SIG-M5 (cell line): ENCODE measurements at regions not wholly inside any gene's neighbourhood (a gene's known extent, or its start where the extent isn't known, plus 50 kb on each side); places are given as distances from the start of the nearest gene placed in this dataset.

ENCODE experiments used
- DNase-seq: peaks from one replicate; lab custom pipeline; 2025; lab: John Stamatoyannopoulos, UW

- no peak for DNase-seq
These were observed 196.3 kb upstream of the SEMA3A start for GRCh38 chr7:84390845-84391244.

DNA sequence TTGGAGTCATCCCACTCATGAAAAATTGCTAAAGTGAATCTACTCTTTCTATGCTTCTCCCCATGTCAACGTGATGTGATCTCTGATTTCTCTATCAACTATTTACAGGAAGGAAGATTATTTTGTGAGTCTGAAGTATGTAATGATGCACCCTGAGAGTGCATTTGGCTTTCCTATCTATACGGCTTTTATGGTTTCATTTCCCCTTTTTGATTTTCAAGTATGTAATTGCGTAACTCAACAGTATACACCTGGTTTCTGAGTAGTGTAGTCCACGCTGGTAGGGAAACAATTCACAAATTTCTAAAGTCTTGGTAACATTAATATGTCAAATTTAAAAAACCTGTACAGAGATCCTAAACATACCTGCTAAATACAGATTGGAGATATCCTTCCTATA is 194.7 kb upstream of the SEMA3A start:
- DNase-seq: no peak

GRCh38 chr7:84387595-84387994 is 193.0 kb upstream of the SEMA3A start:
- no peak for DNase-seq

DNA sequence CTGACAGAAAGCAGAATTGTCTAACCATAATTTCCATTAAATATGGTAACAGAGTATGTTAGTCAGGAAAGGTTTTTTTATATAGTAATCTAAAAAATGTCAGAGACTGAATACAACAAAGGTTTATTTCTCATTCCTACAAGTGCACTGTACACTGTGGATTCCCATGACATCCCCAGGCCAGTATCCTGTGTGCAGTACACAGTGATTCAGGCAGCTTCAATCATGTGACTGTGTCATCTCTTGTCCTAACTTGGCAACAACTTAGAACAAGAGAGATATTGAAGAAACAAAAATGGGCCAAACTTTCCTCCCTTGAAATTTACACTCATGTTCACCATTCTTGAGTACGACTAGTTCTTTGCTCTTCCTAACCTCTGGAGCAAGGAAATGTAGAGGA is 189.8 kb upstream of the SEMA3A start:
- no peak for DNase-seq

- DNase-seq: no peak
These were observed 184.9 kb upstream of the SEMA3A start for GRCh38 chr7:84379446-84379845.

GRCh38 chr7:84372712-84373111 is 178.1 kb upstream of the SEMA3A start:
- no peak for DNase-seq

GRCh38 chr7:84372155-84372621 is 177.6 kb upstream of the SEMA3A start:
- DNase-seq: no peak

DNA sequence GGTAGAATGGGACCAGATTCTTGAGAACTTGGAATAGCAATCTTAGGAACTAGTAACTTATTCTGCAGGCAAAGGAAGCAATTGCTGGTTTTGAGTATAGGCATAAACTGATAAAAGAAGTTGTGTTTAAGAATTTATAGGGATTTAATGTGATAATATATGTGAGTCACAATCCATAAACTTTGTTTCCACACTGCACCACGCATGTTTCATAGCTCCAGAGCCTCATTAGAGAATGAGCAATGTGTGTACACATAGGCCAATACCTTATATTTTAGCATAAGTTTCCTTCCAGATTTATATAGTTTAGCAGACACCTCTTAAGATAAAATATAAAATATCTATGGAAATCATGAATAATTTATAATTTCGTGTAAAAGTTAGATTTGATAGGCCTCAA is 175.5 kb upstream of the SEMA3A start:
- no peak for DNase-seq

DNA sequence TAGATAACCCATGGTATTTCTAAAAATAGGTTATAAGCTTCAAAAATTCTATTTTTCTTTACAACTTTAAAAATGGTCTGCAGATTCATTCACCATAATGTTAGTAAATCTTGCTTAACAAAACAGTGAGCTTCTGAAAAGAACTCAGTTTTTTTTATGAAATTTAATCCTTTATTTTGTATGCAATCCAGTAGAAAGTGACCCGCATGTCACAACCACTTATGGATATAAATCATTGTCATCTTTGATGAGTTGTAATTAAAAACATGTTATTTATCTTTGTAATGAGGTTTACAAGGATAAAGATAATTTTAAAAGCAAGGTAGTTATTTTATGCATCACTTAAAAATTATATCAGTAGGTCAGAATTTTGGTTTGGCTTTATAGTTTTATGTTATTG is 173.5 kb upstream of the SEMA3A start:
- DNase-seq: no peak

DNA sequence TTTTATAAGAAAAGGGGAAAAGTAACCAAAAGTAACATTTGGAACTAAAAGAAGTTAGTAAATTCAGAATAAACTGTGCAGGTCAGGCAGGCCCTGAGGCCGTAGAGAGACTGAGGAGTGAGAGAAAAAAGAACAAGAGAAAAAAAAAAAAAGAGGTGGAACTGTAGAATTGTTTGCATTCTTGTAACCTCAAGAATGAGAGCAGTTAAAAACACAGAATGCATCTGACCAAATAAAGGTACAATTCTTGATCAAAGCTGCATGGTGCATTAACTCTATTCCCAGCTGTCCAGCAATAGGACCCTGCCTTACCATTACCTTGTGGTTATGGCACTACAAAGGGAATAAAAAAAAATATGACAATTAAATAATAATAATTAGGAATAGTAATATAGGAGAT is 170.1 kb upstream of the SEMA3A start:
- no peak for DNase-seq

DNA sequence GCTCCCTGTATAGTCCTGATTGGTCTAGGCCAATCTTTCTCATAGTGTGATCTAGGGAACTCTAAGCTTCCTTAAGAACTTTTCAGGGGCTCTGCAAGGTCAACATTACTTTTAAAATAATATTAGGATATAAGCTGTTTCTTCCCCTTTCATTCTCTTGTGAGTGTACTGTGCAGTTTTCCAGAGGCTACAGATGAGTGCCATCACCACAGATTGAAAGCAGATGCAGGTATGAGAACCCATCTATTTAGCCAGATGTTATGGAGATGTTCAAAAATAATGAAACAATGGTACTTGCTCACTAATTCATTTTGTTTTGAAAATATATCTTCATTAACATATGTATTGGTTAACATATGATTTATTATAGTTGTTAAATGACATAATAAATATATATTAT is 169.2 kb upstream of the SEMA3A start:
- no peak for DNase-seq

DNA sequence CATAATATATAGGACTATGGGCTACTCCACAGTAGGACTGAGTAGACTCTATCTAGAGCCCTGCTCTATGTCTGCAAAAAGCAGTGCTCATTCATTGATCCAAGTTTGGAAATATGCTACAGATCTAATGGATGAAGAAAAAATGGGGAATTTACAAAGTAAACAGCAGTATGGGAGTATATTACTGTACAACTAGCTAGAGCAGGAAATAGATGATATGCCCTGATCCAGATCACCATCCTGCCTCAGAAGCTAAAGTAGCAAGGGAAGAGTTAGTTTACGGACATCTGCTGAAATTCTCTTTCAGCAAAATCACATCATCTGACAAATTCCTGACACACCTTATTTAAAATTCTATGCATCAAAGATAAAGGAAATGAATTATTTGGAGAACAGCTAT is 168.2 kb upstream of the SEMA3A start:
- DNase-seq: no peak

- DNase-seq: no peak
These were observed 167.8 kb upstream of the SEMA3A start for GRCh38 chr7:84362360-84362759.

GRCh38 chr7:84354866-84355265 is 160.3 kb upstream of the SEMA3A start:
- no peak for DNase-seq

DNA sequence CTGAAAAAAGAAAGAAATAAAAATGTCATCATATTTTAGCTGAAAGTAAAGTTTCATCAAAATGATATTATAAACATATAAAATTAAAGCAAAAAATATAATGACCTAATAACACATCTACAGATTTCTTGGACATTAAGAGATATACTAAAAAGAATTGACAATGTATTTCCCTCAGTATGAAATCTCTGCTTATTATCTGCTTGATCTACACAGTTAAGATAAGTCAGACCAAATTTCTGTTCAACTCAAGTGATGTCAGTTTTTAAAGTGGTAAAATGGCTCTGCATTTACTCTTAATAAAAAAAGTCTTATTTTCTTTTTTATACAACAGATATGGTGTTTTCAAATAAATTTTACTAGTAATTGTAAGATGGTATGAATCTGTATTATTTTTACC is 159.4 kb upstream of the SEMA3A start:
- no peak for DNase-seq

- no peak for DNase-seq
These were observed 144.7 kb upstream of the SEMA3A start for GRCh38 chr7:84339306-84339705.

- no peak for DNase-seq
These were observed 142.8 kb upstream of the SEMA3A start for GRCh38 chr7:84337429-84337828.

DNA sequence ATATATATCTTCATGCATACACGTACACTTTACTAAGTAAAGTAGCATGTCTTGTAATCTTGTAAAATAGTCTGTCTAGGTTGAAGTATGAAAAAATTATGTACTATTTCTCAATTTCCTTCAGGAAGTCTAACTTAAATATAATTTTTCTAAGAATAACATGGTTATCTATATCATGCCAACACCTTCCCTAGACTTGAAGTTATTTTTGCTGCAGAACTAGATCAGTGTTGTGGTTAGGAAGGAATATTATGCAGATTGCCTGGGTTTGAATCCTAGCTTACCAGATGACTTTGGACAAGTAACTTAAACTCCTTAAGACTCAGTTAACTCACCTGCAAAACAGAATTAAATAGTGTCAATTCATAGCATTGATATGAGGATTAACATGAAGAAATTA is 142.2 kb upstream of the SEMA3A start:
- DNase-seq: no peak

DNA sequence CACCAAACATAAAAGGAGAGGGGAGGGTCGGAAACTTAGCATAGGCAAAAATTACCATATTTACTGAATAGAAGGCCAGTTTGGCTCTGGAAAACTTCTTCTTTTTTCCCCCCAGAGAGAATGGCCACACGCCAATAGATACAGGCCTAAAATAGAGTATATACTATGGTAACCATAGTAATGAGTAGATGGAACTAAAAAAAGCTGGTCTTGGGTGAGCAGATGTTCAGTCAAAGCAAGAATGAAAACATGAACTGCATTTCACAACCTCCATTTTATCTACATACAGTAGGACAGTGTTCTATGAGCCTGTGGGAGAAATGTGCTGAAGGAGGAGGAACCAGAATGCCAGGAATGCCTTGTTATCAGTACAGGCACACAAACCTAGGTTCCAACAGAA is 141.7 kb upstream of the SEMA3A start:
- DNase-seq: peak; percentile 68

GRCh38 chr7:84331616-84332015 is 137.0 kb upstream of the SEMA3A start:
- no peak for DNase-seq

- DNase-seq: no peak
These were observed 134.0 kb upstream of the SEMA3A start for GRCh38 chr7:84328571-84328970.

- DNase-seq: no peak
These were observed 129.6 kb upstream of the SEMA3A start for GRCh38 chr7:84324136-84324630.

GRCh38 chr7:84317536-84317935 is 122.9 kb upstream of the SEMA3A start:
- no peak for DNase-seq

- DNase-seq: no peak
These were observed 119.7 kb upstream of the SEMA3A start for GRCh38 chr7:84314263-84314662.

DNA sequence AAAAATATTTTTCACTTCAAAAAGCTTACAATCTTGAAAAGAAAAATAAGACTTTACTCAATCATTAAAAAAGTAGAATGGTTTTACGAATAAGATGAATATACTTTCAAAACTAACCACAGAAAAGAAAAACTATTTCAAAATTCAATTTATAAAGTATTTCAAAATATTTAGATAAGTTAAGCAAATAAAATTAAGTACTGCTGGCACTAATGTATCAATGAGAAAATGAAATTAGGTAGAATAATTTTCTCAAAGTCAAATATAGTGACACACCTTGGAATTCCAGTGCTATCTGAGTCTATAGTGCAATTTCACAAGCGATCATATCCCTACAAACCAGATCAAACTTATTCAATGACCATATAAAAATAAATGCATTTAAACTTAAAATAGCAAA is 109.8 kb upstream of the SEMA3A start:
- no peak for DNase-seq
